Right lobe of liver (tissue), 6 donors: ENCODE measurements at regions not wholly inside any gene's neighbourhood (a gene's known extent, or its start where the extent isn't known, plus 50 kb on each side); places are given as distances from the start of the nearest gene placed in this dataset.
A peak's percentile ranks its signal among the peaks of the same experiment; 100 is the strongest.

ENCODE experiments used
- ATAC-seq, 4 donors: fragments of 200-7000 bp; cut with Tn5 transposase; one replicate each; pipeline ENCODE4 v1.9.1; 2020; ENCODE audit warnings: mild to moderate bottlenecking in 4 of 4, moderate library complexity in 4 of 4
- DNase-seq, 3 donors: peaks; one replicate each; pipeline ENCODE4 v3.0.0-alpha.2; 2020
- H3K27ac ChIP-seq, 3 donors: fragments of 200-600 bp; one replicate each; pipeline ENCODE4 v1.8.0; 2022
- H3K27me3 ChIP-seq, 2 donors: fragments of 200-600 bp; one replicate each; pipeline ENCODE4 v1.8.0; 2022
- H3K36me3 ChIP-seq, 4 donors: fragments of 200-600 bp; sonication (generic) in 1 of 4; one replicate each; pipeline versions ENCODE4 v1.5.1 to v1.8.0; 2017 to 2022; ENCODE audit warnings: control low read depth in 1 of 4
- H3K4me1 ChIP-seq, 4 donors: fragments of 200-600 bp; sonication (generic) in 1 of 4; one replicate each; pipeline versions ENCODE4 v1.5.1 to v1.8.0; 2017 to 2022; ENCODE audit warnings: control low read depth in 1 of 4
- H3K4me3 ChIP-seq, 3 donors: fragments of 200-600 bp; one replicate each; pipeline ENCODE4 v1.8.0; 2022
- H3K9me3 ChIP-seq, 4 donors: fragments of 200-600 bp; sonication (generic) in 1 of 4; one replicate each; pipeline versions ENCODE4 v1.5.1 to v1.8.0; 2017 to 2022; ENCODE audit warnings: control low read depth in 1 of 4
- POLR2A ChIP-seq: fragments of 450-650 bp; IDR thresholded peaks from one replicate; pipeline ENCODE4 v1.6.1; 2017; ENCODE audit warnings: antibody characterized with exemption, mild to moderate bottlenecking
- WGBS: methylation state at CpG from one replicate; pipeline ENCODE4 v1.1.6; 2018; ENCODE audit warnings: low coverage, low lambda C conversion rate; ENCODE audit not compliant: insufficient coverage; ENCODE audit errors: missing lambda C conversion rate; 5-methylcytosine and 5-hydroxymethylcytosine counted together
- intact Hi-C, 2 donors: fragments of 100-400 bp; cut with DNase I; formaldehyde crosslinking; loops; one replicate each; pipeline versions ENCODE4 v1.11.2 to v1.14.1; 2022
- TF ChIP-seq, protein P1 (sequence below), 4 donors: fragments of 200-600 bp in 3 of 4; fragments of 450-650 bp in 1 of 4; IDR thresholded peaks; one replicate each; pipeline versions ENCODE4 v1.5.1 to v1.8.0; 2016 to 2022; ENCODE audit warnings: antibody characterized with exemption in 4 of 4, mild to moderate bottlenecking in 2 of 4
- donor health status: DM: no; HTN: yes; CAD: no.
- donor health status: DM: no; HTN: no; CAD: no.
- donor health status: DM: no; HTN: no; CAD: no.
- donor health status: DM: no; HTN: yes; CAD: no.
- donor health status: DM: no; HTN: yes; CAD: no.

DNA sequence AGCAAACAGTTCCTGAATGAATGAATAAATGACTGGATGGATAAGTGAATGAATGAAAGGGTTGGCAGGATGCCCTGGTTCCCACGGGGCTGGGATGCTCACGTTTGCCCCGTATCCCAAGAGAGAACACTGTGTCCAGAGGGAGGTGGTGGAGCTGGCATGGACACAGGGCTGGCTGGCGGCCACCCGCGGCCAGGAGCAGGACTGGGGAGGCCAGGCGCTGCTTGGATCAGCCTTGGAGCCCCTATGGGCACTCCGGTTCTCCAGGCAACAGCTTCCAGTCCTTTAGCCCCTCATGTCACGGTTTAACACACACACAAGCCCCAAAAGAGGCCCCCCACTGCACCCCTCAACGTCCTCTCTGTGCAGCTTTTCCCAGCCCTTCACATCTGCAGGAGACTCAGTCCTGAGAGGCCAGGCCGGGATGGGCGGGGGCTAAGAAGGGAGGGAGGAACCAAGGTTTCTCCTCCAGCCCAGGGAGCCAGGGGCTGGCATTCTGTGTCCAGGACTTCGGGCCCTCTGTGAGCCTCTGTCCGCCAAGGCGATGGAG lies 86.0 kb upstream of the ALDH1L1 start:
- ATAC-seq = peak; percentile 45 to 78 (median 62)
- H3K4me1 ChIP-seq = peaks cover 0 to 46% (median 22%) of the 10 kb centered on the region in 4 donors
- DNase-seq = peak; percentile 64 to 92 (median 82)
- peak overlapping the region in 1 of 3 donors; percentile 45 for H3K4me3 ChIP-seq
- no peaks in the 10 kb centered on the region for H3K9me3 ChIP-seq
- H3K27ac ChIP-seq = peak overlapping the region in 2 of 3 donors; percentile 78 to 88
- 31% methylated on average over 5 of the region's 15 CpGs for whole genome bisulfite sequencing
- H3K27me3 ChIP-seq = no peaks in the 10 kb centered on the region
- H3K36me3 ChIP-seq = no peaks in the 10 kb centered on the region
- peak; percentile 42 for TF ChIP-seq POLR2A
- TF ChIP-seq, protein P1, sequence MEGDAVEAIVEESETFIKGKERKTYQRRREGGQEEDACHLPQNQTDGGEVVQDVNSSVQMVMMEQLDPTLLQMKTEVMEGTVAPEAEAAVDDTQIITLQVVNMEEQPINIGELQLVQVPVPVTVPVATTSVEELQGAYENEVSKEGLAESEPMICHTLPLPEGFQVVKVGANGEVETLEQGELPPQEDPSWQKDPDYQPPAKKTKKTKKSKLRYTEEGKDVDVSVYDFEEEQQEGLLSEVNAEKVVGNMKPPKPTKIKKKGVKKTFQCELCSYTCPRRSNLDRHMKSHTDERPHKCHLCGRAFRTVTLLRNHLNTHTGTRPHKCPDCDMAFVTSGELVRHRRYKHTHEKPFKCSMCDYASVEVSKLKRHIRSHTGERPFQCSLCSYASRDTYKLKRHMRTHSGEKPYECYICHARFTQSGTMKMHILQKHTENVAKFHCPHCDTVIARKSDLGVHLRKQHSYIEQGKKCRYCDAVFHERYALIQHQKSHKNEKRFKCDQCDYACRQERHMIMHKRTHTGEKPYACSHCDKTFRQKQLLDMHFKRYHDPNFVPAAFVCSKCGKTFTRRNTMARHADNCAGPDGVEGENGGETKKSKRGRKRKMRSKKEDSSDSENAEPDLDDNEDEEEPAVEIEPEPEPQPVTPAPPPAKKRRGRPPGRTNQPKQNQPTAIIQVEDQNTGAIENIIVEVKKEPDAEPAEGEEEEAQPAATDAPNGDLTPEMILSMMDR (IDR thresholded peaks at IDR 0.05) = no peak
- intact Hi-C loops = loop anchor here in 1 of 2 donors (10.0 kb wide), 2 partner anchors 78 to 108 kb away; no protein-coding TSS in a partner anchor

DNA sequence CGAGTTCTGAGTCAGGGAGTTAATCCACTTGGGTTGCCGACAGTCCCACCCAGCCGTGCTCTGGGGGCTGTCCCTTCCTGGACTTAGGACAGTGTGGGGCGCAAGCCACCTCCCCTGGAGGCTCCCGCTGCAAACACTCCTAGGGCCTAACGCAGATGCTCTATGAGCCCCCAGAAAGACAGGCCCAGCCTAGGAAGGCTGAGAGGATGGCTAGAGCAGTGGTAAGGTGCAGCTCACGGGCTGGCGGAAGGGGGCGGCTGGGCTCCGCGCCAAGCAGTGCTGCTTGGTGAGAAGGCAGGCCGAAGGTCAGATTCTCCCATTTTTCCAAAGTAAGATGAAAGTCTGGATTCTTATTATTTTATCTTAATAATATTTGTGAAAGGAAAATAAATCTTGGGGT lies 84.6 kb upstream of the ALDH1L1 start:
- Histone ChIP-seq H3K9me3 (no peaks in the 10 kb centered on the region), H3K27ac (no peak overlapping the region), H3K4me3 (no peak overlapping the region), H3K4me1 (peaks cover 0 to 36% (median 19%) of the 10 kb centered on the region in 4 donors), H3K36me3 (no peaks in the 10 kb centered on the region), H3K27me3 (no peaks in the 10 kb centered on the region)
- WGBS = 78% methylated on average over 9 of the region's 12 CpGs
- ATAC-seq (no peak), DNase-seq (peak in 1 of 3 donors; percentile 39)
- intact Hi-C loops = loop anchor here (5.0 to 10.0 kb wide), 3 partner anchors 80 to 110 kb away; no protein-coding TSS in a partner anchor
- TF ChIP-seq, protein P1 (IDR thresholded peaks at IDR 0.05) = no peak
- no peak for TF ChIP-seq POLR2A

DNA sequence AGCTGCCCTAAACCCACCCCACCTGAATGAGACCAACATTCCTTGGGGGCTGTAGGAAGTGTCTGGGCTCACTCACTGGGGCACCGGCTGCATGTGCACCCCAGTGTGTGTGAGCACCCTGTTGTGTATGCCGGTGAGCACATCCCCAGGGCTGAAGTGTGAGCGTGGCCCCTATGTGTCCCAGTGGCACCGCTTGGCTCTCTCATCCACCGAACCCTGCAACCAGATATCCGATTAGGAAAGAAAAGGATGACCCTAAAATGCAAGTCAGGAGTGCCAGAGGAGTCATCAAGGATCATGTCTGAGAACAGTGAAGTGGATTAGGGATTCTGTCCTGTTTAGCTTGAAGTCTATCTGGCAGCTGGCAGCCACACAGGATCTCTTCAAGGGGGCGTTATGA lies 84.0 kb upstream of the ALDH1L1 start:
- no peaks in the 10 kb centered on the region for H3K9me3 ChIP-seq
- no peak for TF ChIP-seq POLR2A
- TF ChIP-seq, protein P1 (IDR thresholded peaks at IDR 0.05) = no peak
- H3K36me3 ChIP-seq = no peaks in the 10 kb centered on the region
- no peak overlapping the region for H3K27ac ChIP-seq
- H3K27me3 ChIP-seq = no peaks in the 10 kb centered on the region
- peaks cover 0 to 31% (median 17%) of the 10 kb centered on the region in 4 donors for H3K4me1 ChIP-seq
- H3K4me3 ChIP-seq = no peak overlapping the region
- intact Hi-C loops = loop anchor here (5.0 to 10.0 kb wide), 3 partner anchors 80 to 110 kb away; no protein-coding TSS in a partner anchor
- 90% methylated on average over 2 of the region's 7 CpGs for WGBS
- DNase-seq (peak in 1 of 3 donors; percentile 36), ATAC-seq (no peak)

DNA sequence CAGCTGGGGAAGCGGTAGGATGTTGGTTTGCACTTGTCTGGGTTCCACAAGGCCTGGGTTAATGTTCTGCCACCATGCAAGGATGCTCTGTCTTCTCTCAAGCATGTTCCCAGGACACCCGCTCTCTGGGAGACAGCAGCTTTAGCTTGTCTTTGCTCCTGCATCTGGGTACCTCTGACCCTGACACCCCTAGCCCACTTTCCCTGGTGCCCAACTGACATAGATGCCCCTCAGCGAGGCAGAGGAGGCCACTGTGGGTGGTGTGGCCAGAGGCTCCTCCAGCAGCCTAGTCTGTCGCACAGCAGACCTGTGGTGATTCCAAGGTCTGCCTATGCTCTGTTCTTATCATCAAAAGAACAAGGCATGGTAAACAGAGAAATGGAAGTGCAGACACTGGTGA lies 83.6 kb upstream of the ALDH1L1 start:
- TF ChIP-seq, protein P1 (IDR thresholded peaks at IDR 0.05) = no peak
- no peak for TF ChIP-seq POLR2A
- Histone ChIP-seq H3K4me1 (peaks cover 0 to 31% (median 17%) of the 10 kb centered on the region in 4 donors), H3K27ac (no peak overlapping the region), H3K36me3 (no peaks in the 10 kb centered on the region), H3K27me3 (no peaks in the 10 kb centered on the region), H3K4me3 (no peak overlapping the region), H3K9me3 (no peaks in the 10 kb centered on the region)
- DNase-seq = no peak
- intact Hi-C loops = loop anchor here (5.0 to 10.0 kb wide), 3 partner anchors 81 to 111 kb away; no protein-coding TSS in a partner anchor
- 90% methylated on average over 2 of the region's 4 CpGs for WGBS
- no peak for ATAC-seq
